ENCODE measurements at regions not wholly inside any gene's neighbourhood (a gene's known extent, or its start where the extent isn't known, plus 50 kb on each side); places are given as distances from the start of the nearest gene placed in this dataset.
A peak's percentile ranks its signal among the peaks of the same experiment; 100 is the strongest.

DNA sequence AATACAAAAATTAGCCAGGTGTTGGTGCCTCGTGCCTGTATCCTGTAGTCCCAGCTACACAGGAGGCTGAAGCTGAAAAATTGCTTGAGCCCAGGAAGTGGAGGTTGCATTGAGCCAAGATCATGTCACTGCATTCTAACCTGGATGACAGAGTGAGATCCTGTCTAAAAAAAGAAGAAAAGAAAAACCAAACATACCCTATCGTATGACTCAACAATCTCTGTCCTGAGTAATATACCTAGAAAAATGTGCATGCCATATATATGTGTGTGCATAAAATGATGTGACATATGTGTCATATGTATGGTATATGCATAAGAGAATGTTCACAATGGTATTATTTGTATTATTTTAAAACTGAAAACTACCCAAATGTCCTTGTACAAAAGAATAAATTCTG is 261.5 kb upstream of the CLEC14A start:
- no peak for DNase-seq (ENCODE audit: low spot score)

- no peak for DNase-seq (ENCODE audit: low spot score)
These were observed 256.3 kb upstream of the CLEC14A start for GRCh38 chr14:38512236-38512635.

DNA sequence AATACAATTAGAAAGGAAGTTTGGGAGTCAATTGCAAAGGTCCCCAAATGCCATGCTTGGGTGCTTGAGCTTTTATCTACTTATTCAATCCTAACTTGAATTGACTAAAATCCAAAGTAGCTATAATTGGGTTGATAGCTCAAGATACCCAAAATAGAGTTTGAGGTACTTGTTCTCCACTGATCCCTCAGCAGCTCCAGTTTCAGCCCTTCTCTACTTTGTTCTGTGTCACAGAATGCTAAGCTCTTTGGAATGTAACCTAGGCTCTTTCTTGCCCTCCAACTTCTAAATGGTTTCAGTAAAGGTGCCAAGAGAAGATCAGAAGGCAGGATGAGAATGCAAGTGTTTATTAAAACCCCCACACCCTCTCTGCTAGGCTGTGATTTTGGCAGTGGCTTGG is 251.4 kb upstream of the CLEC14A start:
- DNase-seq (ENCODE audit: low spot score), result no peak

GRCh38 chr14:38505973-38506249 is 250.0 kb upstream of the CLEC14A start:
- no peak for DNase-seq (ENCODE audit: low spot score)

- no peak for DNase-seq (ENCODE audit: low spot score)
These were observed 249.5 kb upstream of the CLEC14A start for GRCh38 chr14:38505221-38505972.

GRCh38 chr14:38504175-38504574 is 248.3 kb upstream of the CLEC14A start:
- DNase-seq (ENCODE audit: low spot score), result no peak

GRCh38 chr14:38502239-38502638 is 246.3 kb upstream of the CLEC14A start:
- no peak for DNase-seq (ENCODE audit: low spot score)

DNA sequence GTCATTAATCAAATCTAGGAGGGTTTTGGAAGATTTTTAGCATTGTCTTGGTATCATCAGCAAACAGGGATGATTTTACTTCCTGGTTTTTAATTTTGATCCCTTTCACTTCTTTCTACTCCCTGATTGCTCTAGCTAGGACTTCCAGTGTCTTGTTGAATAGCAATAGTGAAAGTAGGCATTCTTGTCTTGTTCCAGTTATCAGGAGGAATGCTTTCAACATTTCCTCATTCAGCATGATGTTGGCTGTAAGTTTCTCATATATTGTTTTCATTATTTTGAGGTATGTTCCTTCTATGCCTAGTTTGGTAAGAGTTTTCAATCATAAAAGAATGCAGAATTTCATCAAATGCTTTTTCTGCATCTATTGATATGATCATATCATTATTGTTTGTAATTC is 244.2 kb upstream of the CLEC14A start:
- no peak for DNase-seq (ENCODE audit: low spot score)

- no peak for DNase-seq (ENCODE audit: low spot score)
These were observed 240.2 kb upstream of the CLEC14A start for GRCh38 chr14:38496092-38496491.

DNA sequence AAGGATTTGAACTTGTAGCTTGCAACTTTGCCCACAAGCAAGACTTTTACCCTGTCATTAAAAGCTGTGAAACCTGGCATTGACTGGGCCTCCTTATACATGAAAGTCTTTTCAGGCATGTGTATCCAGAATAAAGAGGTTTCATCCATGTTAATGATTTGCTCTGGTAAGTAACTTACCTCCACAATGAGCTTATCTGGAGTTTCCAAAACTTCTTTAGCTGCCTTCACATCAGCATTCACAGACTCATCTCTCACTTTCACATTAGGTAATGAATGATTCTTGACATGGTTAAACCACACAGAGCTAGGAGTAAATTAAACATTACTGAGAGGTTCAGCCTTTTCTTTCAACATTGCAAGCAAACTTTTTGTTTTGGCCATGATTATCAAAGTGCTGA is 234.4 kb upstream of the CLEC14A start:
- no peak for DNase-seq (ENCODE audit: low spot score)

DNA sequence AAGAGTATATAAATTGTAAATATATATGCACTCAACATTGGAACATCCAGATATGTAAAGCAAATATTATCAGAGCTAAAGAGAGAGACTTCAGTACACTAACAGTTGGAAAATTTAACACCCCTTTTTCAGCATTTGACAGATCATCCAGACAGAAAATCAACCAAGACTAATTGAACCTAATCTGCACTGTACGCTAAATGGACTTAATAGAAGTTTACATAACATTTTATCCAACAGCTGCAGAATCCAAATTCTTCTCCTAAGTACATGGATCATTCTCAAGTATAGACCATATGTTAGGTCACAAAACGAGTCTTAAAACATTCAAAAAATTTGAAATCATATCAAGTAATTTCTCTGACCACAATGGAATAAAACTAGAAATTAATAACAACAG is 229.1 kb upstream of the CLEC14A start:
- DNase-seq (ENCODE audit: low spot score), result no peak

- DNase-seq (ENCODE audit: low spot score), result peak; percentile 62
These were observed 226.2 kb upstream of the CLEC14A start for GRCh38 chr14:38481952-38482678.

DNA sequence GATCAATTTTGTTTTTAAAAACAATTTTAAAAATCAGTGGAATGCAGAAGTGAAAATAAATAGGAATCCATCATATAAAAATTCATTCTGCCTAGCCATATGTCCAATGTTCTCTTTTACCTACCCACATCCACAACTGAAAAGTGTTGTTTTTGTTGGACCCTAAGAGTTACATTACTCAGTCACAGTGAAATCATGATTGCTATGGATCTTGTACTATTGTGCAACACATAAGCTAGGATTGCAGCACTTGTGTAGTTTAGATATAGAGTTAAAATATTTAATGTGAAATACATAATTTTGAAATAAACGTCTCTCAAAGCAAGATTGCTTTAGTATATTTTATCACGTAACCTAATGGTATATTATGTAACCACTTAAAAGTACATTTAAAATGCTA is 213.3 kb upstream of the CLEC14A start:
- peak; percentile 18 for DNase-seq (ENCODE audit: low spot score)

GRCh38 chr14:38442208-38442607 is 186.3 kb upstream of the CLEC14A start:
- DNase-seq (ENCODE audit: low spot score), result no peak

DNA sequence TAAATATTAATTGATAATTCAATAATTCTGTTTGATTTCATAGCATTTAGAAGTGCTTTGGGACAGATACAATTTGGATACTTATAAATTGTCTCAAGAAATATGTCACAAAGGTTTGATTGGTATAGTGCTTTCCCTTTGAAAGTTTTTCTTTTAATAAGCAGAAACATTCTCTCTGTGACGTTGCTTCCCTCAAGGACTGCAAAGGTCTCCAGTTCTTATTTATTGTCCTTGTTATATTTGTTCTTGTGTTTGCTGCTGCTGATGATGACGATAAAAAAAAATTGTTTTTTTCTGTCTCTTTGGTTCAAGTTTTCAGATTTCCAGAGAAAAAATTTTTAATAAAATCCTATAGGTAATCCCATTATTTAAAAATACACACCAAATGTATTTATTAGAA is 176.3 kb upstream of the CLEC14A start:
- no peak for DNase-seq (ENCODE audit: low spot score)

- no peak for DNase-seq (ENCODE audit: low spot score)
These were observed 175.3 kb upstream of the CLEC14A start for GRCh38 chr14:38431156-38431555.

DNA sequence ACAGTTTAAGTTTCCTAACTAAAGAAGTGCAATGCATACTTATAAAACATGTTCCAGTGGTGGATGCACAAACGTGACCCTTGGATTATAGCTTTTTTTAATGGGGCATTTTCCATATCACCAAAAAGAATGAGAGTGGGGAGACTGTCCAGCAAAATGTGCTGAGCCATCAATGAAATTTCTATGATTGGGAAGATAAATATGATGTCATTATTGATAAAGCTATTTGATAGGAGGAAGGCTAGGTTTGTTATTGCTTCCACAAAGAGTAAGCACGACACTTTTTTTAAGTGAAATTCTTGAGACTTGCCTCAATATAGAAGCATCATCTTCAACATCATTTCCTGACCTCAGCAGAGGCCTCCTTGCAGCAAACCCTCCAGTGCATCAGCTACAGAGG is 174.6 kb upstream of the CLEC14A start:
- DNase-seq (ENCODE audit: low spot score), result no peak

GRCh38 chr14:38425324-38425976 is 169.6 kb upstream of the CLEC14A start:
- no peak for DNase-seq (ENCODE audit: low spot score)

DNA sequence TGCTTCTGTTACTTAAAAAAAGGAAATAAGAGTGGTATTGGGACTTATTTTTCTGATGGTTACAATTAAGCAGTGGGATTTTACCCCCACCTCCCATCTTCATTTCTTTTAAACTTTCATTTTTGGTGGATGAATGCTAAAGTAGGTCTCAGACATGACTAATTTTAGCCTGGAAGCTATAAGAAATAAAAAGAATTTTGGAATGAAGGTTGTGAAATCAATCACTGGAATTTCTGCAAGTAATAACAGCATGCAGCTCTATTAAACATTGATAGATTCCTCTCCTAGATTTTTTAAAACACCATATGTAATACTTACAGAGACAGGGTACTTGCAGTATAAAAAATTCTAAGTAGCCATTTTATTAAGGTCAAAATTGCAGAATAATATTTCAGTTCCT is 164.2 kb upstream of the CLEC14A start:
- peak; percentile 14 for DNase-seq (ENCODE audit: low spot score)

DNA sequence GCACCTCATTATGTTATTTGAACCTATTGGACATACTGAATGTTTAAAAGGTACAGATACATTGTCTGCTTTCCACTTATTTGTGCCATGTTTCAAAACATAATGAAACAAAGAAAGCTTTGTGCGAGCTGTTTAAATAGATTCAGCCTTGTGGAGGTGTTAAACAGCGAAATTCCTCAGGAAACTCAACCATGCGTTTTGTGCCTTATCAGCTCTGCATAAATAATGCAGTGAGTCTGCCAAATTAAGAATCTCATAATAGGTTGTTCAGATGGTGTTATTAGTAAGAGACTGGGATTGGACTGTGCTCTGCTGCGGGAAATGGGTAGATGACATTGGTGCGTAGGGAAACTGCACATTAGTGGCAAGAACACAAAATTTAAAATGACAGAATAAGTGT is 163.7 kb upstream of the CLEC14A start:
- no peak for DNase-seq (ENCODE audit: low spot score)

DNA sequence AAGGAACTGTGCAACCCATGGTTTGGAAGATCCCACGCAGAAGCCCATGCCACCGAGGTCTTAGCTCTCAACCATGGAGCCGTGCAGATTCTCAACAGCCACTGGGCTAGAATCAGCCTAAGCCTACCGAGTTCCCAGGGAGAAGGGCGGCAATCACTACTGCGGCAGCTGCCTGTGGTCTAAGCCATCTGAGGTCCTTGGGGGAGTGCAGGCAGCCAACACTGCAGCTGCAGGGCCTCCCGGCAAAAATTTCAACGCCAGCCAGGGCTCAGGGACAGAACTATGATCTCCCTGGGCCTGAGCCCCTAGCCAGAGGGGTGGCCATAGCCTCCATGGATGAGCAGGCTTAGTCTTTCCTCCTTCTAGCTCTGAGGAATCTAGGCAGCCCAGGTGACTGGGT is 156.8 kb upstream of the CLEC14A start:
- DNase-seq (ENCODE audit: low spot score), result no peak

- DNase-seq (ENCODE audit: low spot score), result no peak
These were observed 154.5 kb upstream of the CLEC14A start for GRCh38 chr14:38410442-38410841.

DNA sequence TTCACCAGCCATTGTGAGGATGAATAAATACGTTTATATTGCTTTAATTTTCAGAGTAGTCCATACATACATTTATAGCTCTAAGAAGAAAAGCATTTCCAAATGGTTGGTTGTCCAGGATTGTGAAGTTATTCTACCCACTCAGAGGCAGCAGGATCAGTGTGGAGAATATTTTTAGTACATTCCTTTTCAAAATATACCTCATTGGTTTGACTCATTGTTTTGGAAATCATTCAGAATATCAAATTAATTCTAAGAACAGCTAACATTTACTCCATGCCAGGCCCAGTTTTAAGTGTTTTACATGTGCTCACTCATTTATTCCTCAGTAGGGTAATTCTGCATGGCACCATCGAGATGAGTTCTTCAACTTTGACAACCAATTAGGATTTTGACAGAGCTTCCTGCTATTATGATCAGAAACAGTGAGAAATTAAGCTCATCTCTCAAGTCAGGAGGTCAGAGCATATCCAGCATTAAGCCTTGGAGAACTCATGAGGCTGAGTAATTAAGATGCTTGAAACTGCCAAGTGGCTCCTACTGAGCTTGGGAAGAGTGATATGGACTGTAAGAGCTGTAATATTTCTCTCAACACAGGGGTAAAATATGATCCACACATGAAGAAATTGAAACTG is 153.3 kb upstream of the CLEC14A start:
- no peak for DNase-seq (ENCODE audit: low spot score)

Data from AG20443 (cell line).